Loucy (cell line): ENCODE measurements at regions not wholly inside any gene's neighbourhood (a gene's known extent, or its start where the extent isn't known, plus 50 kb on each side); places are given as distances from the start of the nearest gene placed in this dataset.

Experiments
- CTCF ChIP-seq: fragments of 200-600 bp; sonication (generic); conservative IDR thresholded peaks from 2 replicates; pipeline ENCODE4 v1.5.1; 2014; ENCODE audit warnings: mild to moderate bottlenecking, antibody characterized with exemption, low read length
- EZH2phosphoT487 ChIP-seq: fragments of 200-600 bp; IDR thresholded peaks from 2 replicates; pipeline ENCODE4 v1.6.1; 2018; ENCODE audit warnings: antibody characterized with exemption, mild to moderate bottlenecking, moderate library complexity, borderline replicate concordance

- TF ChIP-seq CTCF (no peak), EZH2phosphoT487 (no peak)
These were observed 128.6 kb upstream of the PLCB4 start for GRCh38 chr20:8940326-8940725.
